B cell (primary cell): ENCODE measurements at regions not wholly inside any gene's neighbourhood (a gene's known extent, or its start where the extent isn't known, plus 50 kb on each side); places are given as distances from the start of the nearest gene placed in this dataset.

Source experiments
- ATAC-seq: fragments of 200-7000 bp; cut with Tn5 transposase; one replicate; pipeline ENCODE4 v1.10.0; 2021; ENCODE audit warnings: low read depth, mild to moderate bottlenecking, moderate number of reproducible peaks, moderate library complexity
- CTCF ChIA-PET: fragments of 350-600 bp; sonication (Branson Sonifier 250); formaldehyde crosslinking; loops from one replicate; lab custom pipeline; 2021; ENCODE audit warnings: antibody characterized with exemption, inconsistent platforms; lab: Charles Lee
- POLR2A ChIA-PET: fragments of 350-600 bp; sonication (Branson Sonifier 250); formaldehyde crosslinking; loops from one replicate; lab custom pipeline; 2021; ENCODE audit warnings: antibody characterized with exemption; lab: Charles Lee
- DNase-seq: peaks from one replicate; pipeline ENCODE4 v3.0.0; 2013
- H2AFZ ChIP-seq: 2 replicates; pipeline ENCODE4 v1.6.1; 2012; ENCODE audit warnings: mild to moderate bottlenecking, low read depth, low read length; ENCODE audit not compliant: insufficient read depth, poor library complexity, severe bottlenecking
- H3K27ac ChIP-seq, 2 donors: 1 replicate in 1 of 2; 2 replicates in 1 of 2; pipeline ENCODE4 v1.5.1; 2012 to 2013; ENCODE audit warnings: low read length in 2 of 2, mild to moderate bottlenecking in 2 of 2, moderate library complexity in 1 of 2
- H3K27me3 ChIP-seq, 4 experiments: fragments of 200-600 bp in 1 of 4; sonication (generic) in 1 of 4; replicated peaks in 1 of 4; 1 replicate in 2 of 4; 2 replicates in 2 of 4; pipeline versions ENCODE4 v1.6.1 to v1.7.0; 2013 to 2016; ENCODE audit warnings: low read length in 3 of 4, mild to moderate bottlenecking in 2 of 4, mixed read lengths in 1 of 4, moderate library complexity in 1 of 4; ENCODE audit not compliant: insufficient read depth in 4 of 4, control insufficient read depth in 3 of 4; ENCODE audit errors: control extremely low read depth in 1 of 4
- H3K36me3 ChIP-seq, 2 experiments: replicated peaks in 1 of 2; 1 replicate in 1 of 2; 2 replicates in 1 of 2; pipeline versions ENCODE4 v1.6.1 to v1.7.1; 2013; ENCODE audit warnings: low read length in 1 of 2; ENCODE audit not compliant: insufficient read depth in 2 of 2, control insufficient read depth in 1 of 2; ENCODE audit errors: control extremely low read depth in 1 of 2, extremely low read depth in 1 of 2
- H3K4me1 ChIP-seq, 2 donors: fragments of 200-600 bp in 1 of 2; sonication (generic) in 1 of 2; 1 replicate in 1 of 2; 2 replicates in 1 of 2; pipeline versions ENCODE4 v1.5.1 to v1.6.1; 2013 to 2017; ENCODE audit warnings: low read length in 2 of 2; ENCODE audit not compliant: control insufficient read depth in 2 of 2, insufficient read depth in 2 of 2
- H3K4me2 ChIP-seq: replicated peaks from 2 replicates; pipeline ENCODE3; 2012; ENCODE audit warnings: mild to moderate bottlenecking, low read depth, low read length; ENCODE audit not compliant: poor library complexity, severe bottlenecking
- H3K4me3 ChIP-seq, 5 experiments: fragments of 200-600 bp in 1 of 5; sonication (generic) in 1 of 5; 1 replicate in 3 of 5; 2 replicates in 2 of 5; pipeline versions ENCODE4 v1.5.1 to v1.7.0; 2011 to 2016; ENCODE audit warnings: low read length in 4 of 5, mild to moderate bottlenecking in 4 of 5, low read depth in 2 of 5, control low read depth in 1 of 5, moderate library complexity in 1 of 5; ENCODE audit not compliant: insufficient read depth in 1 of 5; ENCODE audit errors: control extremely low read depth in 1 of 5, extremely low read depth in 1 of 5
- H3K79me2 ChIP-seq: fragments of 200-600 bp; sonication (generic); one replicate; pipeline ENCODE4 v1.6.0; 2016; ENCODE audit warnings: low read length; ENCODE audit not compliant: control insufficient read depth, insufficient read depth
- H3K9ac ChIP-seq: fragments of 200-600 bp; sonication (generic); 2 replicates; pipeline ENCODE4 v1.6.1; 2017; ENCODE audit warnings: mild to moderate bottlenecking, low read length, moderate library complexity
- H3K9me3 ChIP-seq, 3 donors: one replicate each; pipeline versions ENCODE4 v1.6.1 to v1.7.1; 2013; ENCODE audit warnings: low read length in 2 of 3; ENCODE audit not compliant: control insufficient read depth in 2 of 3, insufficient read depth in 1 of 3; ENCODE audit errors: control extremely low read depth in 1 of 3
- H4K20me1 ChIP-seq: 2 replicates; pipeline ENCODE4 v1.6.0; 2012; ENCODE audit warnings: mild to moderate bottlenecking, low read length; ENCODE audit not compliant: insufficient read depth, control insufficient read depth, poor library complexity, severe bottlenecking
- H3K27ac Mint-ChIP-seq: one replicate; pipeline ENCODE4 v1.8.0; 2021; ENCODE audit warnings: mixed read lengths
- H3K27me3 Mint-ChIP-seq: one replicate; pipeline ENCODE4 v1.8.0; 2021; ENCODE audit warnings: mixed read lengths
- H3K4me1 Mint-ChIP-seq: one replicate; pipeline ENCODE4 v1.8.0; 2021; ENCODE audit warnings: mixed read lengths
- H3K4me3 Mint-ChIP-seq: one replicate; pipeline ENCODE4 v1.8.0; 2021; ENCODE audit warnings: mixed read lengths
- H3K9me3 Mint-ChIP-seq: one replicate; pipeline ENCODE4 v1.8.0; 2022; ENCODE audit warnings: mixed read lengths; ENCODE audit not compliant: insufficient read depth
- EZH2 ChIP-seq: IDR thresholded peaks from 2 replicates; pipeline ENCODE4 v1.6.1; 2012; ENCODE audit warnings: borderline replicate concordance, low read depth, mild to moderate bottlenecking, moderate library complexity, low read length; ENCODE audit not compliant: insufficient read depth, poor library complexity, severe bottlenecking
- WGBS: methylation state at CpG from one replicate; pipeline ENCODE4 v1.1.5; 2013; ENCODE audit warnings: missing lambda C conversion rate; ENCODE audit not compliant: insufficient coverage; 5-methylcytosine and 5-hydroxymethylcytosine counted together
- intact Hi-C: fragments of 100-400 bp; cut with micrococcal nuclease; formaldehyde crosslinking; loops from one replicate; pipeline ENCODE4 v1.10.0; 2022
- TF ChIP-seq, protein P1 (sequence below): fragments of 200-600 bp; IDR thresholded peaks from one replicate; pipeline ENCODE4 v1.8.0; 2022; ENCODE audit warnings: antibody characterized with exemption, mild to moderate bottlenecking

DNA sequence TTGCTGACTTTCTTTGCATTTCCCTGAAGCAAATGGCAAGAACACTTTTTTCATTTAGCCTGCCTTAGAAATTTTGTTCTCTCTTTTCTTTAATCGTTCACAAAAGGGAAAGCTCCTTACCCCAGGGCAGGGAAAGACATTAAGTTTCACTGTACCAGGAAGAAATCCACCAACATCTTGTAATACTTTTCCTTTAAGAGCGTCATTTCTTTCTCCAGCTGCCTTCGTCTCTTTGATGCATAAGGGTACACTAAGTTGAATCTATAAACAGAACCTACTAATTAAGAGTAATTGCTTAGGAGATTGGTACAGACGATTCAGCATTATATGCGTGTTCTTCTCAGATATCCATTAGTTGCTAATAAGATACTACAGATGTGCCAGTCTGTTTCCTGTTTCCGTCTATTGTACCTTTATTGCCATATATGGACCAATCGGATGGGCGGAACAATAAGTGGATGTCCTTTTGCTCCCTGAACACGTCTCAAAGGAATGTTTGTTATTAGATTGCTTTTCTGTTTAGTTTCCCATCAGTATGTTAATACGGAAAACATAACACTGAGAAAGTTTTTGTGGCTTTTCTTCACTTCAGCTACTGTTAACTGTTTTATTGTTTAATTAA is 276.7 kb upstream of the RARB start:
- ChIA-PET POLR2A (no interaction called here), CTCF (no interaction called here)
- H3K36me3 ChIP-seq = no peaks in the 10 kb centered on the region
- TF ChIP-seq, protein P1, sequence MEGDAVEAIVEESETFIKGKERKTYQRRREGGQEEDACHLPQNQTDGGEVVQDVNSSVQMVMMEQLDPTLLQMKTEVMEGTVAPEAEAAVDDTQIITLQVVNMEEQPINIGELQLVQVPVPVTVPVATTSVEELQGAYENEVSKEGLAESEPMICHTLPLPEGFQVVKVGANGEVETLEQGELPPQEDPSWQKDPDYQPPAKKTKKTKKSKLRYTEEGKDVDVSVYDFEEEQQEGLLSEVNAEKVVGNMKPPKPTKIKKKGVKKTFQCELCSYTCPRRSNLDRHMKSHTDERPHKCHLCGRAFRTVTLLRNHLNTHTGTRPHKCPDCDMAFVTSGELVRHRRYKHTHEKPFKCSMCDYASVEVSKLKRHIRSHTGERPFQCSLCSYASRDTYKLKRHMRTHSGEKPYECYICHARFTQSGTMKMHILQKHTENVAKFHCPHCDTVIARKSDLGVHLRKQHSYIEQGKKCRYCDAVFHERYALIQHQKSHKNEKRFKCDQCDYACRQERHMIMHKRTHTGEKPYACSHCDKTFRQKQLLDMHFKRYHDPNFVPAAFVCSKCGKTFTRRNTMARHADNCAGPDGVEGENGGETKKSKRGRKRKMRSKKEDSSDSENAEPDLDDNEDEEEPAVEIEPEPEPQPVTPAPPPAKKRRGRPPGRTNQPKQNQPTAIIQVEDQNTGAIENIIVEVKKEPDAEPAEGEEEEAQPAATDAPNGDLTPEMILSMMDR = no peak
- no peak for TF ChIP-seq EZH2
- no peak overlapping the region for H3K4me2 ChIP-seq
- H3K9ac ChIP-seq = no peak overlapping the region
- 90% methylated on average over 2 of the region's 10 CpGs for WGBS
- H3K4me1 ChIP-seq = no peaks in the 10 kb centered on the region
- H3K79me2 ChIP-seq = no peaks in the 10 kb centered on the region
- no peak overlapping the region for H3K27ac ChIP-seq
- no peak overlapping the region for H3K4me3 ChIP-seq
- Mint-ChIP-seq H3K9me3 (no peaks in the 10 kb centered on the region), H3K27me3 (no peaks in the 10 kb centered on the region), H3K4me1 (no peaks in the 10 kb centered on the region), H3K4me3 (no peak overlapping the region), H3K27ac (no peak overlapping the region)
- intact Hi-C loops = no loop called here
- H2AFZ ChIP-seq = no peak overlapping the region
- H3K27me3 ChIP-seq = no peaks in the 10 kb centered on the region
- no peak for DNase-seq
- no peaks in the 10 kb centered on the region for H3K9me3 ChIP-seq
- ATAC-seq = no peak
- no peaks in the 10 kb centered on the region for H4K20me1 ChIP-seq

DNA sequence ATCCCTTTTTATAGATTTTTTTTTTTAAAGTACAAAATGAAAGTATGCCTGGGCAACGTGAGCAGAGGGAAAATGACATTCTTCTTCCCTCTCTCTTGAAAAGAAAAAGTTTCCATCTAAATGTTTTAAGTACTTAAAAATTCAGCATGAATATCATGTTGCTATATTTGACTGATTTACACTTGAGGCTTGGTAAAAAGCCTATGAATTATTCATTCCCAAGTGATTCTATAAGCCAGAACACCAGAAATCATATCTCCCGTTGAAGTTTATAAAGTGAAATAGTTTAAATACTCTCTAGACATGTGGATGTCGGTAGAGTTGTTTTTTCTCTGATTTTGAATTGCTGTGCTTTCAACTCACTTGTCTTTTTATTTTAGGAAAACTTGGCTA is 276.2 kb upstream of the RARB start:
- no peak for ATAC-seq
- no peaks in the 10 kb centered on the region for H3K4me1 ChIP-seq
- WGBS = no CpG with 5 or more reads among the region's 3 CpGs
- no peaks in the 10 kb centered on the region for H3K9me3 ChIP-seq
- H4K20me1 ChIP-seq = no peaks in the 10 kb centered on the region
- no peaks in the 10 kb centered on the region for H3K36me3 ChIP-seq
- H2AFZ ChIP-seq = no peak overlapping the region
- DNase-seq = no peak
- Mint-ChIP-seq H3K27me3 (no peaks in the 10 kb centered on the region), H3K4me1 (no peaks in the 10 kb centered on the region), H3K27ac (no peak overlapping the region), H3K4me3 (no peak overlapping the region), H3K9me3 (no peaks in the 10 kb centered on the region)
- no peaks in the 10 kb centered on the region for H3K27me3 ChIP-seq
- H3K27ac ChIP-seq = no peak overlapping the region
- H3K4me3 ChIP-seq = no peak overlapping the region
- intact Hi-C loops = no loop called here
- H3K9ac ChIP-seq = no peak overlapping the region
- H3K4me2 ChIP-seq = no peak overlapping the region
- POLR2A ChIA-PET = no interaction called here
- CTCF ChIA-PET = no interaction called here
- TF ChIP-seq, protein P1 = no peak
- no peak for TF ChIP-seq EZH2
- H3K79me2 ChIP-seq = no peaks in the 10 kb centered on the region
